B cell (primary cell): ENCODE measurements at regions not wholly inside any gene's neighbourhood (a gene's known extent, or its start where the extent isn't known, plus 50 kb on each side); places are given as distances from the start of the nearest gene placed in this dataset.

ENCODE experiments used
- ATAC-seq: fragments of 200-7000 bp; cut with Tn5 transposase; one replicate; pipeline ENCODE4 v1.10.0; 2021; ENCODE audit warnings: low read depth, mild to moderate bottlenecking, moderate number of reproducible peaks, moderate library complexity
- CTCF ChIA-PET: fragments of 350-600 bp; sonication (Branson Sonifier 250); formaldehyde crosslinking; loops from one replicate; lab custom pipeline; 2021; ENCODE audit warnings: antibody characterized with exemption, inconsistent platforms; lab: Charles Lee
- POLR2A ChIA-PET: fragments of 350-600 bp; sonication (Branson Sonifier 250); formaldehyde crosslinking; loops from one replicate; lab custom pipeline; 2021; ENCODE audit warnings: antibody characterized with exemption; lab: Charles Lee
- DNase-seq: peaks from one replicate; pipeline ENCODE4 v3.0.0; 2013
- H2AFZ ChIP-seq: 2 replicates; pipeline ENCODE4 v1.6.1; 2012; ENCODE audit warnings: mild to moderate bottlenecking, low read depth, low read length; ENCODE audit not compliant: insufficient read depth, poor library complexity, severe bottlenecking
- H3K27ac ChIP-seq, 2 donors: 1 replicate in 1 of 2; 2 replicates in 1 of 2; pipeline ENCODE4 v1.5.1; 2012 to 2013; ENCODE audit warnings: low read length in 2 of 2, mild to moderate bottlenecking in 2 of 2, moderate library complexity in 1 of 2
- H3K27me3 ChIP-seq, 4 experiments: fragments of 200-600 bp in 1 of 4; sonication (generic) in 1 of 4; replicated peaks in 1 of 4; 1 replicate in 2 of 4; 2 replicates in 2 of 4; pipeline versions ENCODE4 v1.6.1 to v1.7.0; 2013 to 2016; ENCODE audit warnings: low read length in 3 of 4, mild to moderate bottlenecking in 2 of 4, mixed read lengths in 1 of 4, moderate library complexity in 1 of 4; ENCODE audit not compliant: insufficient read depth in 4 of 4, control insufficient read depth in 3 of 4; ENCODE audit errors: control extremely low read depth in 1 of 4
- H3K36me3 ChIP-seq, 2 experiments: replicated peaks in 1 of 2; 1 replicate in 1 of 2; 2 replicates in 1 of 2; pipeline versions ENCODE4 v1.6.1 to v1.7.1; 2013; ENCODE audit warnings: low read length in 1 of 2; ENCODE audit not compliant: insufficient read depth in 2 of 2, control insufficient read depth in 1 of 2; ENCODE audit errors: control extremely low read depth in 1 of 2, extremely low read depth in 1 of 2
- H3K4me1 ChIP-seq, 2 donors: fragments of 200-600 bp in 1 of 2; sonication (generic) in 1 of 2; 1 replicate in 1 of 2; 2 replicates in 1 of 2; pipeline versions ENCODE4 v1.5.1 to v1.6.1; 2013 to 2017; ENCODE audit warnings: low read length in 2 of 2; ENCODE audit not compliant: control insufficient read depth in 2 of 2, insufficient read depth in 2 of 2
- H3K4me2 ChIP-seq: replicated peaks from 2 replicates; pipeline ENCODE3; 2012; ENCODE audit warnings: mild to moderate bottlenecking, low read depth, low read length; ENCODE audit not compliant: poor library complexity, severe bottlenecking
- H3K4me3 ChIP-seq, 5 experiments: fragments of 200-600 bp in 1 of 5; sonication (generic) in 1 of 5; 1 replicate in 3 of 5; 2 replicates in 2 of 5; pipeline versions ENCODE4 v1.5.1 to v1.7.0; 2011 to 2016; ENCODE audit warnings: low read length in 4 of 5, mild to moderate bottlenecking in 4 of 5, low read depth in 2 of 5, control low read depth in 1 of 5, moderate library complexity in 1 of 5; ENCODE audit not compliant: insufficient read depth in 1 of 5; ENCODE audit errors: control extremely low read depth in 1 of 5, extremely low read depth in 1 of 5
- H3K79me2 ChIP-seq: fragments of 200-600 bp; sonication (generic); one replicate; pipeline ENCODE4 v1.6.0; 2016; ENCODE audit warnings: low read length; ENCODE audit not compliant: control insufficient read depth, insufficient read depth
- H3K9ac ChIP-seq: fragments of 200-600 bp; sonication (generic); 2 replicates; pipeline ENCODE4 v1.6.1; 2017; ENCODE audit warnings: mild to moderate bottlenecking, low read length, moderate library complexity
- H3K9me3 ChIP-seq, 3 donors: one replicate each; pipeline versions ENCODE4 v1.6.1 to v1.7.1; 2013; ENCODE audit warnings: low read length in 2 of 3; ENCODE audit not compliant: control insufficient read depth in 2 of 3, insufficient read depth in 1 of 3; ENCODE audit errors: control extremely low read depth in 1 of 3
- H4K20me1 ChIP-seq: 2 replicates; pipeline ENCODE4 v1.6.0; 2012; ENCODE audit warnings: mild to moderate bottlenecking, low read length; ENCODE audit not compliant: insufficient read depth, control insufficient read depth, poor library complexity, severe bottlenecking
- H3K27ac Mint-ChIP-seq: one replicate; pipeline ENCODE4 v1.8.0; 2021; ENCODE audit warnings: mixed read lengths
- H3K27me3 Mint-ChIP-seq: one replicate; pipeline ENCODE4 v1.8.0; 2021; ENCODE audit warnings: mixed read lengths
- H3K4me1 Mint-ChIP-seq: one replicate; pipeline ENCODE4 v1.8.0; 2021; ENCODE audit warnings: mixed read lengths
- H3K4me3 Mint-ChIP-seq: one replicate; pipeline ENCODE4 v1.8.0; 2021; ENCODE audit warnings: mixed read lengths
- H3K9me3 Mint-ChIP-seq: one replicate; pipeline ENCODE4 v1.8.0; 2022; ENCODE audit warnings: mixed read lengths; ENCODE audit not compliant: insufficient read depth
- CTCF ChIP-seq: fragments of 200-600 bp; IDR thresholded peaks from one replicate; pipeline ENCODE4 v1.8.0; 2022; ENCODE audit warnings: antibody characterized with exemption, mild to moderate bottlenecking
- EZH2 ChIP-seq: IDR thresholded peaks from 2 replicates; pipeline ENCODE4 v1.6.1; 2012; ENCODE audit warnings: borderline replicate concordance, low read depth, mild to moderate bottlenecking, moderate library complexity, low read length; ENCODE audit not compliant: insufficient read depth, poor library complexity, severe bottlenecking
- WGBS: methylation state at CpG from one replicate; pipeline ENCODE4 v1.1.5; 2013; ENCODE audit warnings: missing lambda C conversion rate; ENCODE audit not compliant: insufficient coverage; 5-methylcytosine and 5-hydroxymethylcytosine counted together
- intact Hi-C: fragments of 100-400 bp; cut with micrococcal nuclease; formaldehyde crosslinking; loops from one replicate; pipeline ENCODE4 v1.10.0; 2022

GRCh38 chr3:72568083-72568482 lies 280.2 kb downstream of the SHQ1 start:
- no peak for ATAC-seq
- 96% methylated on average over 7 of the region's 11 CpGs for WGBS
- H3K4me2 ChIP-seq: no peak overlapping the region
- Mint-ChIP-seq H3K4me3 (no peak overlapping the region), H3K4me1 (no peaks in the 10 kb centered on the region), H3K27ac (no peak overlapping the region), H3K9me3 (no peaks in the 10 kb centered on the region), H3K27me3 (peaks cover 12% of the 10 kb centered on the region)
- H2AFZ ChIP-seq: no peak overlapping the region
- intact Hi-C loops: no loop called here
- no peak overlapping the region for H3K27ac ChIP-seq
- no peaks in the 10 kb centered on the region for H3K4me1 ChIP-seq
- POLR2A ChIA-PET: interaction anchor here (0.6 kb wide), 1 partner anchor 197 kb away, joined by 3 read pairs; no protein-coding TSS in a partner anchor
- no peaks in the 10 kb centered on the region for H4K20me1 ChIP-seq
- no peak for DNase-seq
- no peaks in the 10 kb centered on the region for H3K79me2 ChIP-seq
- no peaks in the 10 kb centered on the region for H3K9me3 ChIP-seq
- CTCF ChIA-PET: no interaction called here
- H3K9ac ChIP-seq: no peak overlapping the region
- no peak for TF ChIP-seq EZH2
- no peak for TF ChIP-seq CTCF
- no peak overlapping the region for H3K4me3 ChIP-seq
- H3K27me3 ChIP-seq: peaks cover 0 to 5% (median 0%) of the 10 kb centered on the region in 4 experiments
- no peaks in the 10 kb centered on the region for H3K36me3 ChIP-seq

GRCh38 chr3:72567474-72567873 lies 280.8 kb downstream of the SHQ1 start:
- no peaks in the 10 kb centered on the region for H3K36me3 ChIP-seq
- 92% methylated on average over 4 of the region's 4 CpGs for WGBS
- peaks cover 0 to 5% (median 0%) of the 10 kb centered on the region in 4 experiments for H3K27me3 ChIP-seq
- H3K4me1 ChIP-seq: no peaks in the 10 kb centered on the region
- Mint-ChIP-seq H3K4me1 (no peaks in the 10 kb centered on the region), H3K27me3 (peaks cover 5% of the 10 kb centered on the region), H3K27ac (no peak overlapping the region), H3K9me3 (no peaks in the 10 kb centered on the region), H3K4me3 (no peak overlapping the region)
- H3K27ac ChIP-seq: no peak overlapping the region
- no peak overlapping the region for H3K4me3 ChIP-seq
- CTCF ChIA-PET: interaction anchor here (0.9 kb wide), 1 partner anchor 837 kb away, joined by 3 read pairs; no protein-coding TSS in a partner anchor
- no peaks in the 10 kb centered on the region for H4K20me1 ChIP-seq
- H3K79me2 ChIP-seq: no peaks in the 10 kb centered on the region
- no peak for DNase-seq
- POLR2A ChIA-PET: no interaction called here
- H3K9me3 ChIP-seq: peaks cover 0 to 2% (median 0%) of the 10 kb centered on the region in 3 donors
- no peak overlapping the region for H3K4me2 ChIP-seq
- intact Hi-C loops: no loop called here
- no peak for TF ChIP-seq CTCF
- no peak for TF ChIP-seq EZH2
- no peak overlapping the region for H2AFZ ChIP-seq
- H3K9ac ChIP-seq: no peak overlapping the region
- no peak for ATAC-seq
